HG03066 (cell line): ENCODE measurements at regions not wholly inside any gene's neighbourhood (a gene's known extent, or its start where the extent isn't known, plus 50 kb on each side); places are given as distances from the start of the nearest gene placed in this dataset.
A peak's percentile ranks its signal among the peaks of the same experiment; 100 is the strongest.
"Not testable (repeated sequence)": the region's sequence is repeated elsewhere in the genome, so short reads cannot be mapped to it uniquely, and the experiment has no call there.

Experiments used
- ATAC-seq: cut with Tn5 transposase; IDR thresholded peaks from one replicate; pipeline ENCODE4 v1.9.1; 2021; ENCODE audit warnings: low read depth; ENCODE audit not compliant: unreplicated experiment

DNA sequence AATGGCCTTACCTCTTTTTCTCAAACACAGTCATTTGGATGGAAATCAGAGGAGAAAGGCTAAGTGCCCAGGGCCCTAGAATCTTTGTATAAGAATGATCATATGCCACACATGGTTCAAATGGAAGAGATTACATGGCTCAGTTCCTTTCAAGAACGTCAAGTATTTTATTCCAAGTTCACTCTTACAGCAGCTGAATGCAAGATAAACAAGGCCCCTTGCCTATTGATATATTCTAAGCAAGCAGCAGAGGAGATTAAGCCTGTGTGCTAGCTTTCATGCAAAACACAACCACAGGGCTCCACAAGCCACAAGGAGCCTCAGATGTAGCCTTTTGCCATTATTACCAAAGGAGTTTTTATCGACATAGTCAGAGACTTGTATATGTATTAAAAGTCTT, 55.3 kb upstream of the SLCO6A1 start:
- ATAC-seq: no peak

DNA sequence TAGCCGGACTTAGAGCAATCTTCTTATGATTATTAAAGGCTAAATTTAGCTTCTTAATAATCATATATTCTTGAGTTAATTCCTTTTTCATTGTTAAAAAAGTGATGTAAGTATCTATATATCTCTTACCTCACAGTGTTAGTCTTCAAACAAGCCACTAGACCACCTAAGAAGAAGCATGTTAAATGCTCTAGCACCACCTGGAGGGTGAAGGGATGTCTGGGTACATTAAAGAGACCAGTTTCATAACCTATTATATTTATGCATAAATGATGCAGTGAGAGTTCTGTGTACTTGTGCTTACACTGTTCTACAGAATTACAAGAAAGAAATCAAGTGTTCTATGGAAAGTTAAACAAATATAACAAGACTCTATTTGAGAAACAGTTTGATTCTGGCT, 55.9 kb upstream of the SLCO6A1 start:
- ATAC-seq: no peak

DNA sequence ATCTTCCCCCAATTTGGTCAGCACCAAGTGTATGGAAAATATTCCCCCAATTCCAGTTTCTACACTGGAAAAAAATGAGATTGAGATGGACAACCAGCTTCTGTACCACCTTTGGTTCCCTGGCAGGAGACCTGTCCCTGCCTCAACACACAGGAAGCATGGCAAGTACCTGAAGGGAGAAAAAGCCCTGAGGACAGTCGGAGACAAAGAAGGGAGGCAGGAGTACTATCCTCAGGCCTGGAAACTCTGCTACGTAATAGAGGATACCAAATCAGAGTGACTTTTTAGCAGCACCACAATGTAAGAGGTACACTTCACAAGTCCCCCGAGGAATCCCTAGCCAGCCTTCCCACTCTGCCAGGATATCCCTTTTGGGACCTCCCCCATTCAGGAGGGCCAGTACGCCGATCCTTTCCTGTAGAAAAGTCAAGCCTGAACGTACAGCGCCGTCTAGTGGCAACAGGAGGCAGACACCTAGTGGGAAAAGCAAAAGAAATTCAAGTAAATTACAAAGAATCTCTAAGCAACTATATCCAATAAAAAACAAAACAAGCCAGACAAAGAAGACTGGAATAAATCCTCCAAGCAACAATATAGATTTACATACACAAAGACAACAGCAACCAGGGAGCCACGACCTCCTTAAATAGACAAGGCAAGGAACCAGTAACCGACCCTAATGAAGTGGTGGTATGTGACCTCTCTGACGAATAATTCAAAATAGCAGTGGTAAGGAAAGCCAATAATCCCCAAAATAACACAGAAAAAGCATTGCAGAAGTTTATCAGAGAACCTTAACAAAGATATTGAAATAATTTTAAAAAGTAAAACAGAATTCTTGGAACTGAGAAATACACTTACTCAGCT, 63.3 kb upstream of the SLCO6A1 start:
- peak; percentile 63 for ATAC-seq

- no peak for ATAC-seq
Observed at GRCh38 chr5:102570747-102571146, 71.9 kb upstream of the SLCO6A1 start.

DNA sequence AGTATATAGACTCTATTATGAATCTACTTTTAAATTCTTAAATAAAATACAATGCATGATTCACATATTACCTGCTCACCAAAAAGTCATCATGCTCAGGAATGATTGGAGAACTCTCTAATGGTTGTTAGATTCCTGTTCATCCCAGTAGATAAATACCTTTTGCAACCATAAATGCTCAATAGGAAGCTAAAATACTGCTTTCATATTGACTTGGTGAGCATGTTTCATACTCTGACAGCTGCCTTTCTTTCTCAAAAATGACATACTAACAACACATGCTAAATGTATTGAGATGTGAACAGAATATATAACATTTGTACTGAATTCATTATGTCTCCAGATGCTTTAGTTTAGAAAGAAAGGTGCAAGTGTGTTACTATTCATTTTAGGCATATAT, 79.6 kb upstream of the SLCO6A1 start:
- no peak for ATAC-seq

DNA sequence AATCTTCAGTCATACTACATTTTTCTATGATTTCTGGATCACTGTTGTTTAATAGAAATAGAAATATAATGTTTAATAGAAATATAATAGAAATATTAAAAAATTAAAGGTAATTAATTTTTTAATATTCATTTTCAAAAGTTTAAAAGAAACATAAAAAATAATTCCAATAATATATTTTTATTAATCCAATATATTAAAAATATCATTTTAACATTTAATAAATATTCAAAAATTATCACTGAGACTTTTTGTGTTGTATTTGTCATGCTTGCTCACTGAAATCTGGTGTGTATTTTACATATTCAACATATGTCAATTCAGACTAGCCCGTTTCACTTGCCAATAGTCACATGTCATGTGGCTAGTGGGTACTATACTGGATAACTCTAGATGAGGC, 80.6 kb upstream of the SLCO6A1 start:
- ATAC-seq: no peak

DNA sequence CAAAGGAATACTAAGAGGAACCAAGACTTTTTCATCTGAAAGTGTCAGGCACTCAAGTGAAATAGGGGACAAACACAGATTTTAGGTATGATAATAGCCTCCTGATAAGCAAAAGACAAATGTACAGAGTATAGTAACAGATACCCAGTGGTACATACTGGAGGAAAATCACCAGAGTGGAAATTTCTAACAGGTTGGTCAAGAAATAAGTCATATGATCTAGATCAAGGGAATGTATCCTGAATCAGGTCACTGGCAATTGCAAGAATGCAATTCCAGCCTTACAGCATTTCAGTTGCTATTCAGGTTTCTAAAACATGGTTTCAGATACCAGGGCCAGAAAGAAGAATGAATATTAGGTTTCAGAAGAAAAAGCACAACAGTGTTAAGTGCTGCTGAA, 82.2 kb upstream of the SLCO6A1 start:
- ATAC-seq: no peak

- no peak for ATAC-seq
Observed at GRCh38 chr5:102582696-102583095, 83.9 kb upstream of the SLCO6A1 start.

DNA sequence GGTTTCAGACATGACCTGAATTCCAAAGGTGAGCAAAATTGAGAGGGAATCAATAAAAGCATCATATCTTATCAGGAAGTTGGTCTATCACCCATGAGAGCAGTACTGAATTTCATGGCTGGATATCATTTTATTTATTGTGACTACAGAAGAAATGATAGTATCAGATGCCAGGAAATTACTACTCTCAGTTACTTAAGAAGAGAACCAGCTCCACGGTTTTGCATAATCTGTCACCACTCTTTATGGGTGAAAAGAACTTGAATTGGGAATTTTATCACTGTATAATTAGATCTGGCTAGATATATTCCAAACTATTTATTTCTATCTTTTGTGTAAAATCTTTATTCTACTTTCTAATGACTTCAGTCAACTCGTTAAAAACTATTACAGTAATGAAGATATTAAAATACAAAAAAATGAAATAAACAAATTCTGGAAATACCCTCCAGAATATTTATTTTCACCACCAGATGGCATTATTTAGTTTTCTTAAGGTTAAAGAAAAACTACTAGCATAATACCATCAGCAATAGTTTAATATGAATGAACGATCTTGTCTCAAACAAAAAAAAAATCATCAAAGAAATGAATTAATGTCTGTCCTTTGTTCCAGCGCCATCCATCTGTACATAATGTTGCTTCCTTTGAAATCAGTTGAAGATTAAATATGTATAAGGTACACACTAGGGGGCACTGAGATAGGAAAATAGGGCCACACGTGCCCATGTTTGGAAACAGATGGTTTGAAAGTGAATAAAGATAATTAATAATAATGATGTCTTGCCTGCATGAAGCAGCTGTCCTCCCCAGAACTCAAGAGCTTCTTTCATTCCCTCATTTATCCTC, 84.7 kb upstream of the SLCO6A1 start:
- no peak for ATAC-seq

GRCh38 chr5:102589661-102590060, 90.9 kb upstream of the SLCO6A1 start:
- no peak for ATAC-seq

- ATAC-seq: no peak
Observed at GRCh38 chr5:102590467-102590866, 91.7 kb upstream of the SLCO6A1 start.

- ATAC-seq: peak; percentile 86
Observed at GRCh38 chr5:102591650-102592049, 92.8 kb upstream of the SLCO6A1 start.

DNA sequence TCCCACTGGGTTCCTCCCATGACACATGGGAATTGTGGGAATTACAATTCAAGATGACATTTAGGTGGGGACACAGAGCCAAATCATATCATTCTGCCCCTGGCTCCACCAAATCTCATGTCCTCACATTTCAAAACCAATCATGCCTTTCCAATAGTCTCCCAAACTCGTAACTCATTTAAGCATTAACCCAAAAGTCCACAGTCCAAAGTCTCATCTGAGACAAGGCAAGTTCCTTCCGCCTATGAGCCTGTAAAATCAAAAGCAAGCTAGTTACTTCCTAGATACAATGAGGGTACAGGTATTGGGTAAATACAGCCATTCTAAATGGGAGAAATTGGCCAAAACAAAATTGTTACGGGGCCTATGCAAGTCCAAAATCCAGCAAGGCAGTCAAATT, 93.8 kb upstream of the SLCO6A1 start:
- ATAC-seq: not testable (repeated sequence)

- no peak for ATAC-seq
Observed at GRCh38 chr5:102594192-102594591, 95.4 kb upstream of the SLCO6A1 start.

DNA sequence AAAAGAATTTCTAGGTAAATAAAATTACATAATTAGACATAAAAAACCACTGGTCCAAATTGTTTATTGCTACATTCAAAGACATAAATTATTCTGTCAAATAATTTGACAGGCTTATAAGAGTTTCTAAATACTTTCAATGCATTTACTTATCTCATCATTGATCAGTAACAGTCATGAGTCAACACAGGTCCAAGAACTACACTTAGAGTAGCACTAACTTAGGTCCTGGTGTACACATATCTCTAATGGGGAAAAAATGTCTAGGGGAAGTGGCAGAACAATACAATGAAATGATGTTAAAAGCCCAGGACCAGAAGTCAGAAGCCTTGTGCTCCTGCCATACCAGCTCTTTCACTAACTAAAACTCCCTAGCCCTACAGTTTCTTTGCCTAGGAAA, 96.5 kb upstream of the SLCO6A1 start:
- no peak for ATAC-seq

- ATAC-seq: no peak
Observed at GRCh38 chr5:102596113-102596512, 97.3 kb upstream of the SLCO6A1 start.

GRCh38 chr5:102596951-102597350, 98.2 kb upstream of the SLCO6A1 start:
- ATAC-seq: no peak

GRCh38 chr5:102599289-102599688, 100.5 kb upstream of the SLCO6A1 start:
- no peak for ATAC-seq

DNA sequence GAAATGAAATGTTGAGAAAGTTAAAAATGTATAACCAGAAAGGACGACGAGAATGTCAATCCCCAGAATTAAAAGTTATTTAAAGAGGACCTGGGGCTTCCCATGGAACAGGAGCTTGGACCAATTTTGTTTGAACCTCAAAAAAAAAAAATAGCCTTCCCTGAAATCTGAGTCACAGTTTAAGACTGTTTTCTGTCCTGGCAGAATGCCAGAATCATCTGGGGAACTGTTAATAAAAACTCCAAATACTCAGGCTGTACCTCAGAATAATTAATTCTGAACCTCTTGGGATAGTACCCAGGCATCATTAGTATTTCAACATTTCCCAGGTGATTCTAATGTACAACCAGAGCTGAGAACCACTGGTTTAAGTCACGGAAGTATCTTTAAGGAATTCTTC, 102.2 kb upstream of the SLCO6A1 start:
- no peak for ATAC-seq

DNA sequence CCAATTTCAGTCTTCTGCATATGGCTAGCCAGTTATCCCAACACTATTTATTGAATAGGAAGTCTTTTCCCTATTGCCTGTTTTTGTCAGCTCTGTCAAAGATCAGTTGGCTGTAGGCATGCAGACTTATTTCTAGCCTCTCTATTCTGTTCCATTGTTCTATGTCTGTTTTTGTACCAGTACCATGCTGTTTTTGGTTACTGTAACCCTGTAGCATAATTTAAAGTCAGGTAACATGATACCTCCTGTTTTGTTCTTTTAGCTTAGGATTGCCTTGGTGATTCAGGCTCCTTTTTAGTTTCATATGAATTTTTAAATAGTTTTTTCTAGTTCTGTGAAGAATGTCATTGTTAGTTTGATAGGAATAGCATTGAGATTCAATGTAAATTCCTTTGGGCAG, 104.9 kb upstream of the SLCO6A1 start:
- no peak for ATAC-seq

- ATAC-seq: no peak
Observed at GRCh38 chr5:102608414-102608813, 109.6 kb upstream of the SLCO6A1 start.

DNA sequence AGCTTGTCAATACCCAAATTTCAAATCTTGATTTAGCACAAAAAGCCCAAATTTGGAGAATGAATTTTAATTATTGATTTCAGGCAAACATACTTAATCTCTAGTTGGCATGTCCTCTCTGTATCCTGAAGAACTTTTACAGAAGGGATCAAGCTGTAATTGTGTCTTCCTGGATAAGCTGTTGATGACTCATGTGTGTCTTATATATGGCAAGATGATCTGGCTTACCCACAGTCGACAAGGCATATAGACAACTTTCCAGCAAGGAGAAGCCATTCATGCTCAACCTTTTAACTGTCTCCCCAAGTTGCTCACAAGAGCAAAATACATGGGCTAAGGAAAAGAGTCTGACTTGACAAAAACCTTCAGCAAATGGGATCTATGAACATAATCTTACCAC, 112.5 kb upstream of the SLCO6A1 start:
- ATAC-seq: no peak
